ENCODE measurements at regions not wholly inside any gene's neighbourhood (a gene's known extent, or its start where the extent isn't known, plus 50 kb on each side); places are given as distances from the start of the nearest gene placed in this dataset.

DNA sequence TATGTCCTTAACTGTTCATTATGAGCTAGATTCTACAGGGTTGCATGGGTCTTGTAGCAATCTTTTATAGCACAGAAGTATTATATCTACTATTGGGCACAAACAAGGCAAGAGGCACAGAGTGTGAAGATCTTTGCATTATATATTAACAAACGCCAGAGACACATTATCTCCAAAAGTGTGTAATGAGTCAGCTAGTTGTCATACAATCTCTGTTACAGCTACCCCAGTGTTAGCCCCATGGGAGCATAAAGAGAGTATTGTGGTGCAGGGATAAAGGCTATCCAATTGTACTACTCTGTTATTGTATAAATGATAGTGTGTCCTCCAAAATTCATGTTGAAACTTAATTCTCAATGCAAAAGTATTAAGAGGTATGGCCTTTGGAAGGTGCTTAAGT lies 148.4 kb upstream of the RIMS1 start:
- Mint-ChIP-seq H3K4me3 (no peak overlapping the region), H3K36me3 (no peaks in the 10 kb centered on the region), H3K9me3 (no peaks in the 10 kb centered on the region), H3K27me3 (ENCODE audit: insufficient read depth, low read depth) (no peaks in the 10 kb centered on the region), H3K27ac (no peak overlapping the region), H3K4me1 (peaks cover 3% of the 10 kb centered on the region)
- Histone ChIP-seq H3K4me1 (no peaks in the 10 kb centered on the region), H3K27me3 (no peaks in the 10 kb centered on the region), H3K36me3 (no peaks in the 10 kb centered on the region), H3F3A (ENCODE audit: low read depth) (no peaks in the 10 kb centered on the region), H4K20me1 (ENCODE audit: low read depth) (no peaks in the 10 kb centered on the region), H3K9me3 (ENCODE audit: low read depth) (no peaks in the 10 kb centered on the region), H3K4me2 (no peak overlapping the region), H3K9ac (no peak overlapping the region), H3K4me3 (no peak overlapping the region), H3K27ac (no peak overlapping the region), H3K79me2 (ENCODE audit: low read depth) (no peaks in the 10 kb centered on the region), H2AFZ (replicated peaks) (no peak overlapping the region)
- TF ChIP-seq, protein P1, sequence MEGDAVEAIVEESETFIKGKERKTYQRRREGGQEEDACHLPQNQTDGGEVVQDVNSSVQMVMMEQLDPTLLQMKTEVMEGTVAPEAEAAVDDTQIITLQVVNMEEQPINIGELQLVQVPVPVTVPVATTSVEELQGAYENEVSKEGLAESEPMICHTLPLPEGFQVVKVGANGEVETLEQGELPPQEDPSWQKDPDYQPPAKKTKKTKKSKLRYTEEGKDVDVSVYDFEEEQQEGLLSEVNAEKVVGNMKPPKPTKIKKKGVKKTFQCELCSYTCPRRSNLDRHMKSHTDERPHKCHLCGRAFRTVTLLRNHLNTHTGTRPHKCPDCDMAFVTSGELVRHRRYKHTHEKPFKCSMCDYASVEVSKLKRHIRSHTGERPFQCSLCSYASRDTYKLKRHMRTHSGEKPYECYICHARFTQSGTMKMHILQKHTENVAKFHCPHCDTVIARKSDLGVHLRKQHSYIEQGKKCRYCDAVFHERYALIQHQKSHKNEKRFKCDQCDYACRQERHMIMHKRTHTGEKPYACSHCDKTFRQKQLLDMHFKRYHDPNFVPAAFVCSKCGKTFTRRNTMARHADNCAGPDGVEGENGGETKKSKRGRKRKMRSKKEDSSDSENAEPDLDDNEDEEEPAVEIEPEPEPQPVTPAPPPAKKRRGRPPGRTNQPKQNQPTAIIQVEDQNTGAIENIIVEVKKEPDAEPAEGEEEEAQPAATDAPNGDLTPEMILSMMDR (IDR thresholded peaks at IDR 0.05), result no peak
- TF ChIP-seq EZH2phosphoT487 (IDR thresholded peaks at IDR 0.05), result no peak
- TF ChIP-seq EZH2 (IDR thresholded peaks at IDR 0.05), result no peak
- DNase-seq (ENCODE audit: low spot score), result no peak

DNA sequence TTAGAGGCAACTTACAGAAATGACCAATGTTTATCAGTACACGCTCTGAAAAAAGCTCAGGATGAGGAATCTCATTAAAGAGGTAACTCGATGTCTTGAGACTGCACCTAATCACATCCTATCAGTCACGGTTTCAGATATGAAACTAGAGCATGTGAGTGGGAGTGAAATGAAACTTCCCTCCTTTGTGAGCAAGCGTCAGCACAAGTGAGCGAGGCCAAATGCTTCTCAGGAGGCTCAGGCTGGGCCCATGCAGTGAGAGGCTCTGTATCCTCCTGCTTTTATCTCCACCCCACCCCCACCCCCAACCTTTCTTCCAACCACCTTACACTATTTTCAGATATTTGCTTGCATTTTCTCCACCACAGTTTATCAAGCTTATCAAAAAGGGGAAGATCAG lies 140.8 kb upstream of the RIMS1 start:
- TF ChIP-seq EZH2phosphoT487 (IDR thresholded peaks at IDR 0.05), result no peak
- TF ChIP-seq, protein P1 (IDR thresholded peaks at IDR 0.05), result no peak
- TF ChIP-seq EZH2 (IDR thresholded peaks at IDR 0.05), result no peak
- H3K27ac Mint-ChIP-seq, result no peak overlapping the region
- H3K4me1 ChIP-seq, result no peaks in the 10 kb centered on the region

DNA sequence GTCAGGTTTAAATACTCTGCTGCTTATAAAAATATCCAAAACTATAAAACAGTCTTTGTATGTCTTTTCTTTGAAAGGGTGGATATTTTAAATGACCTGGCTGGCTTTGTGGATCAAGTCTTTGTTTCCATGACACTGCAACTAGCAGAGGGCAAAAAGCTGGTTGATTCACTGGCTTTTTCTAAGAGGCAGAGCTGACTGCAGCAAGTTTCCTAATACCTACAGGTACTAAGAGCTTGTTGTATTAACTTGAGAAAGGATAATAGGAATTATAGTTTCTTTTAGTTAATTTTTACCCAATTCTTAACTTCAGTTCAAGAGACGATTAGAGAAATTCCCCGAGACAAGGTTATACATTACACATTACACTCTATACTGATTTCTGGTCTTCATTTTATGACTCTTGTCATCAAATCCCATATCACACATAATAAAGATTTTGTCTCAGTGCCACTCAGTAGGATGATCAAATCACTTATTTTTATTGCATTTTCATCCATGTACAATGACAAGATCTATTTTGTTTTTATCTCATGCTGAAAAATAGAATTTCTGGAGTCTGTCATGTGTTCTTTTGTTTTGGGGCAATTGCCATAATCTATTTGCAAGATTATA lies 120.1 kb upstream of the RIMS1 start:
- TF ChIP-seq EZH2phosphoT487 (IDR thresholded peaks at IDR 0.05), result no peak
- no peak for TF ChIP-seq EZH2 (IDR thresholded peaks at IDR 0.05)
- TF ChIP-seq, protein P1 (IDR thresholded peaks at IDR 0.05), result no peak
- no peak overlapping the region for H3K27ac Mint-ChIP-seq
- no peak overlapping the region for H3K4me3 Mint-ChIP-seq

More for the DNA sequence above, 140.8 kb upstream of the RIMS1 start:
- no peaks in the 10 kb centered on the region for H3K79me2 ChIP-seq (ENCODE audit: low read depth)
- H3K4me2 ChIP-seq, result no peak overlapping the region
- H3K36me3 ChIP-seq, result no peaks in the 10 kb centered on the region
- no peak overlapping the region for H3K4me3 ChIP-seq
- no peaks in the 10 kb centered on the region for H4K20me1 ChIP-seq (ENCODE audit: low read depth)
- Mint-ChIP-seq H3K9me3 (no peaks in the 10 kb centered on the region), H3K27me3 (ENCODE audit: insufficient read depth, low read depth) (no peaks in the 10 kb centered on the region), H3K36me3 (no peaks in the 10 kb centered on the region), H3K4me1 (peaks cover 7% of the 10 kb centered on the region), H3K4me3 (no peak overlapping the region)
- H3K9ac ChIP-seq, result no peak overlapping the region
- H3K27me3 ChIP-seq, result no peaks in the 10 kb centered on the region
- DNase-seq (ENCODE audit: low spot score), result peak; percentile 34
- no peaks in the 10 kb centered on the region for H3K9me3 ChIP-seq (ENCODE audit: low read depth)
- no peak overlapping the region for H2AFZ ChIP-seq (replicated peaks)
- no peaks in the 10 kb centered on the region for H3F3A ChIP-seq (ENCODE audit: low read depth)
- H3K27ac ChIP-seq, result no peak overlapping the region

More for the DNA sequence above, 120.1 kb upstream of the RIMS1 start:
- Histone ChIP-seq H3K4me2 (no peak overlapping the region), H3K36me3 (no peaks in the 10 kb centered on the region), H4K20me1 (ENCODE audit: low read depth) (no peaks in the 10 kb centered on the region), H3K79me2 (ENCODE audit: low read depth) (no peaks in the 10 kb centered on the region), H3K27me3 (no peaks in the 10 kb centered on the region), H3F3A (ENCODE audit: low read depth) (no peaks in the 10 kb centered on the region), H3K4me1 (peaks cover 8% of the 10 kb centered on the region), H3K9ac (no peak overlapping the region), H3K27ac (no peak overlapping the region), H2AFZ (replicated peaks) (no peak overlapping the region), H3K4me3 (no peak overlapping the region), H3K9me3 (ENCODE audit: low read depth) (no peaks in the 10 kb centered on the region)
- Mint-ChIP-seq H3K9me3 (no peaks in the 10 kb centered on the region), H3K36me3 (no peaks in the 10 kb centered on the region), H3K4me1 (peaks cover 4% of the 10 kb centered on the region), H3K27me3 (ENCODE audit: insufficient read depth, low read depth) (peaks cover 2% of the 10 kb centered on the region)
- peak; percentile 23 for DNase-seq (ENCODE audit: low spot score)

Measured in neural progenitor cell (in vitro differentiated cells).